ENCODE measurements at regions not wholly inside any gene's neighbourhood (a gene's known extent, or its start where the extent isn't known, plus 50 kb on each side); places are given as distances from the start of the nearest gene placed in this dataset.

- Histone ChIP-seq H2AFZ (ENCODE audit: low read depth) (no peak overlapping the region; the same call in 1 of the 2 replicates), H3K36me3 (replicated peaks in 1 of 2; ENCODE audit: control insufficient read depth in 1 of 2, insufficient read depth in 2 of 2, low read length in 1 of 2) (no peaks in the 10 kb centered on the region), H3F3A (replicated peaks; ENCODE audit: insufficient read depth) (peaks cover 14% of the 10 kb centered on the region), H3K79me2 (ENCODE audit: insufficient read depth) (no peaks in the 10 kb centered on the region), H3K9me3 (no peaks in the 10 kb centered on the region), H3K27me3 (ENCODE audit: insufficient read depth) (no peaks in the 10 kb centered on the region), H3K4me1 (ENCODE audit: control insufficient read depth in 1 of 2, insufficient read depth in 2 of 2, low read depth in 1 of 2, low read length in 1 of 2) (peaks cover 31 to 37% of the 10 kb centered on the region in 2 experiments), H3K9me2 (no peaks in the 10 kb centered on the region), H3K4me3 (ENCODE audit: low read depth in 2 of 2, low read length in 1 of 2) (no peak overlapping the region), H3K9ac (no peak overlapping the region), H3K4me2 (peak overlapping the region; percentile 17; the same call in 1 of the 2 replicates), H3K27ac (ENCODE audit: low read depth in 2 of 2, low read length in 1 of 2) (peak overlapping the region; percentile 84 to 97), H4K20me1 (ENCODE audit: insufficient read depth) (no peaks in the 10 kb centered on the region)
- DNase-seq = no peak
- 94% methylated on average over 4 of the region's 4 CpGs for WGBS (ENCODE audit: low lambda C conversion rate)
- TF ChIP-seq EZH2phosphoT487 (IDR thresholded peaks at IDR 0.05; ENCODE audit: borderline replicate concordance, low read depth) (no peak), CHD2 (IDR thresholded peaks at IDR 0.05; ENCODE audit: low read length, partially characterized antibody) (no peak), USF1 (IDR thresholded peaks at IDR 0.05; ENCODE audit: borderline replicate concordance, low read depth) (no peak), JUND (IDR thresholded peaks at IDR 0.05) (no peak), RXRA (IDR thresholded peaks at IDR 0.05; ENCODE audit: borderline replicate concordance, low read depth) (no peak), EP300 (IDR thresholded peaks at IDR 0.05; ENCODE audit: borderline replicate concordance in 1 of 2, low read depth in 1 of 2, low read length in 1 of 2) (no peak), FOXM1 (IDR thresholded peaks at IDR 0.05; ENCODE audit: low read depth) (no peak), NRF1 (IDR thresholded peaks at IDR 0.05; ENCODE audit: low read depth, low read length) (no peak), FOSL2 (IDR thresholded peaks at IDR 0.05; ENCODE audit: borderline replicate concordance, low read depth) (no peak)
- ChIA-PET CTCF (interaction anchor here (1.0 to 1.9 kb wide), 4 partner anchors 11 to 95 kb away, joined by 3 to 5 read pairs (median 3); no protein-coding TSS in a partner anchor), POLR2A (no interaction called here)
Measured at GRCh38 chr1:221164951-221165838, 286.0 kb downstream of the HLX start.

GRCh38 chr1:221165839-221166500 lies 286.7 kb downstream of the HLX start:
- no peaks in the 10 kb centered on the region for H4K20me1 ChIP-seq (ENCODE audit: insufficient read depth)
- peak; percentile 29 for DNase-seq
- TF ChIP-seq MXI1 (IDR thresholded peaks at IDR 0.05; ENCODE audit: low read depth, low read length) = no peak
- no peak for TF ChIP-seq ELF1 (IDR thresholded peaks at IDR 0.05)
- no peak for TF ChIP-seq REST (IDR thresholded peaks at IDR 0.05; ENCODE audit: low read depth, low read length)
- peak; percentile 60 for TF ChIP-seq NFIC (IDR thresholded peaks at IDR 0.05; ENCODE audit: borderline replicate concordance)
- TF ChIP-seq USF2 (IDR thresholded peaks at IDR 0.05; ENCODE audit: borderline replicate concordance, low read depth, low read length) = no peak
- TF ChIP-seq FOXJ3 (CRISPR knock-in tag; IDR thresholded peaks at IDR 0.05) = 0 out of 2 replicates have a peak, but pooled peaks have one; percentile 26
- TF ChIP-seq SMC3 (IDR thresholded peaks at IDR 0.05; ENCODE audit: low read depth, low read length) = no peak
- peak; percentile 76 to 88 for TF ChIP-seq EP300 (IDR thresholded peaks at IDR 0.05; ENCODE audit: borderline replicate concordance in 1 of 2, low read depth in 1 of 2, low read length in 1 of 2)
- no peak for TF ChIP-seq RFX5 (IDR thresholded peaks at IDR 0.05; ENCODE audit: low read length)
- no peak for TF ChIP-seq IRF3 (IDR thresholded peaks at IDR 0.05; ENCODE audit: low read depth, low read length)

More at GRCh38 chr1:221165839-221166500, 286.7 kb downstream of the HLX start:
- Histone ChIP-seq H3K36me3 (replicated peaks in 1 of 2; ENCODE audit: control insufficient read depth in 1 of 2, insufficient read depth in 2 of 2, low read length in 1 of 2) (no peaks in the 10 kb centered on the region), H3K79me2 (ENCODE audit: insufficient read depth) (no peaks in the 10 kb centered on the region), H3K4me1 (ENCODE audit: control insufficient read depth in 1 of 2, insufficient read depth in 2 of 2, low read depth in 1 of 2, low read length in 1 of 2) (peaks cover 31 to 37% of the 10 kb centered on the region in 2 experiments), H3K27me3 (ENCODE audit: insufficient read depth) (no peaks in the 10 kb centered on the region), H3F3A (replicated peaks; ENCODE audit: insufficient read depth) (peaks cover 14% of the 10 kb centered on the region), H3K4me3 (ENCODE audit: low read depth in 2 of 2, low read length in 1 of 2) (no peak overlapping the region), H3K9ac (no peak overlapping the region), H3K4me2 (peak overlapping the region; percentile 17; the same call in 1 of the 2 replicates), H3K27ac (ENCODE audit: low read depth in 2 of 2, low read length in 1 of 2) (peak overlapping the region; percentile 84 to 97), H2AFZ (ENCODE audit: low read depth) (peak overlapping the region; percentile 58), H3K9me3 (no peaks in the 10 kb centered on the region), H3K9me2 (no peaks in the 10 kb centered on the region)
- POLR2A ChIA-PET = no interaction called here
- CTCF ChIA-PET = interaction anchor here (1.0 to 1.4 kb wide), 4 partner anchors 11 to 96 kb away, joined by 3 read pairs; no protein-coding TSS in a partner anchor
- WGBS (ENCODE audit: low lambda C conversion rate) = 26% methylated on average over 7 of the region's 7 CpGs
